Fibroblast of lung (primary cell): ENCODE measurements at regions not wholly inside any gene's neighbourhood (a gene's known extent, or its start where the extent isn't known, plus 50 kb on each side); places are given as distances from the start of the nearest gene placed in this dataset.

Source experiments
- DNase-seq, 2 donors: peaks; one replicate each; pipeline versions ENCODE4 v3.0.0 to v3.0.0-alpha.2; 2010; ENCODE audit warnings: low read depth in 2 of 2
- H2AFZ ChIP-seq: 2 replicates; pipeline ENCODE4 v1.5.1; 2012; ENCODE audit warnings: low read length, control low read depth, inconsistent platforms
- H3K27ac ChIP-seq: 2 replicates; pipeline ENCODE4 v1.5.1; 2011; ENCODE audit warnings: low read length, control low read depth; ENCODE audit not compliant: insufficient read depth
- H3K27me3 ChIP-seq: 2 replicates; pipeline ENCODE4 v1.5.1; 2011; ENCODE audit warnings: mild to moderate bottlenecking, low read length; ENCODE audit not compliant: control insufficient read depth, insufficient read depth
- H3K36me3 ChIP-seq: 2 replicates; pipeline ENCODE4 v1.5.1; 2011; ENCODE audit warnings: low read length; ENCODE audit not compliant: control insufficient read depth, insufficient read depth
- H3K4me1 ChIP-seq: 2 replicates; pipeline ENCODE4 v1.5.1; 2011; ENCODE audit warnings: low read length; ENCODE audit not compliant: control insufficient read depth, insufficient read depth; ENCODE audit errors: extremely low read depth
- H3K4me2 ChIP-seq: 2 replicates; pipeline ENCODE4 v1.5.1; 2011; ENCODE audit warnings: low read length, control low read depth; ENCODE audit not compliant: insufficient read depth; ENCODE audit errors: extremely low read depth
- H3K4me3 ChIP-seq, 4 experiments: fragments of 200-600 bp in 1 of 4; sonication (generic) in 1 of 4; replicated peaks in 1 of 4; 2 replicates each; pipeline ENCODE4 v1.5.1; 2011 to 2016; ENCODE audit warnings: low read length in 4 of 4, low read depth in 3 of 4, mild to moderate bottlenecking in 3 of 4, control low read depth in 2 of 4, inconsistent platforms in 1 of 4, mixed read lengths in 1 of 4; ENCODE audit not compliant: insufficient read depth in 1 of 4; ENCODE audit errors: control extremely low read depth in 1 of 4
- H3K79me2 ChIP-seq: 2 replicates; pipeline ENCODE4 v1.5.1; 2012; ENCODE audit warnings: mild to moderate bottlenecking, low read length, inconsistent platforms; ENCODE audit not compliant: control insufficient read depth, insufficient read depth
- H3K9ac ChIP-seq: 2 replicates; pipeline ENCODE4 v1.5.1; 2011; ENCODE audit warnings: mild to moderate bottlenecking, low read length, control low read depth; ENCODE audit not compliant: insufficient read depth
- H3K9me3 ChIP-seq: 2 replicates; pipeline ENCODE4 v1.5.1; 2012; ENCODE audit warnings: low read depth, low read length; ENCODE audit not compliant: control insufficient read depth, insufficient read depth
- H4K20me1 ChIP-seq: 2 replicates; pipeline ENCODE4 v1.5.1; 2011; ENCODE audit warnings: low read length; ENCODE audit not compliant: control insufficient read depth, insufficient read depth; ENCODE audit errors: extremely low read depth
- CTCF ChIP-seq, 2 donors: IDR thresholded peaks in 1 of 2; conservative IDR thresholded peaks in 1 of 2; 1 replicate in 1 of 2; 2 replicates in 1 of 2; pipeline ENCODE4 v1.5.1; 2011 to 2012; ENCODE audit warnings: low read length in 2 of 2, control low read depth in 1 of 2, inconsistent platforms in 1 of 2, low read depth in 1 of 2, mild to moderate bottlenecking in 1 of 2
- EZH2 ChIP-seq: IDR thresholded peaks from 2 replicates; pipeline ENCODE4 v1.5.1; 2012; ENCODE audit warnings: low read length, control low read depth, mild to moderate bottlenecking; ENCODE audit errors: missing control alignments

- Histone ChIP-seq H3K9ac (no peak overlapping the region), H3K9me3 (no peaks in the 10 kb centered on the region), H3K27me3 (no peaks in the 10 kb centered on the region), H3K36me3 (no peaks in the 10 kb centered on the region), H3K4me1 (peaks cover 3% of the 10 kb centered on the region), H3K4me3 (no peak overlapping the region), H3K79me2 (no peaks in the 10 kb centered on the region), H4K20me1 (no peaks in the 10 kb centered on the region), H3K27ac (peak overlapping the region; percentile 24), H3K4me2 (peak overlapping the region; percentile 1), H2AFZ (no peak overlapping the region)
- DNase-seq, result peak; percentile 93 to 98
- TF ChIP-seq CTCF (conservative IDR thresholded peaks at IDR 0.05 in 1 of 2, IDR thresholded peaks at IDR 0.05 in 1 of 2; ENCODE audit: low read depth in 1 of 2, low read length in 2 of 2) (no peak), EZH2 (no peak)
Measured at GRCh38 chr20:11229772-11230171, 556.0 kb upstream of the JAG1 start.

- H3K9ac ChIP-seq, result no peak overlapping the region
- H4K20me1 ChIP-seq, result no peaks in the 10 kb centered on the region
- no peak for DNase-seq
- H3K27me3 ChIP-seq, result no peaks in the 10 kb centered on the region
- no peak overlapping the region for H3K27ac ChIP-seq
- H3K79me2 ChIP-seq, result no peaks in the 10 kb centered on the region
- no peak overlapping the region for H3K4me3 ChIP-seq
- H3K36me3 ChIP-seq, result no peaks in the 10 kb centered on the region
- no peak overlapping the region for H2AFZ ChIP-seq
- TF ChIP-seq CTCF (conservative IDR thresholded peaks at IDR 0.05 in 1 of 2, IDR thresholded peaks at IDR 0.05 in 1 of 2; ENCODE audit: low read depth in 1 of 2, low read length in 2 of 2), result no peak
- TF ChIP-seq EZH2, result no peak
- no peak overlapping the region for H3K4me2 ChIP-seq
- H3K4me1 ChIP-seq, result peaks cover 3% of the 10 kb centered on the region
- no peaks in the 10 kb centered on the region for H3K9me3 ChIP-seq
Measured at GRCh38 chr20:11230999-11231398, 557.2 kb upstream of the JAG1 start.

GRCh38 chr20:11231742-11232648 is 558.2 kb upstream of the JAG1 start:
- DNase-seq, result no peak
- peaks cover 3% of the 10 kb centered on the region for H3K4me1 ChIP-seq
- no peak overlapping the region for H3K4me2 ChIP-seq
- no peak overlapping the region for H3K9ac ChIP-seq
- H3K9me3 ChIP-seq, result no peaks in the 10 kb centered on the region
- no peaks in the 10 kb centered on the region for H3K79me2 ChIP-seq
- no peak overlapping the region for H2AFZ ChIP-seq
- TF ChIP-seq EZH2 (no peak), CTCF (conservative IDR thresholded peaks at IDR 0.05 in 1 of 2, IDR thresholded peaks at IDR 0.05 in 1 of 2; ENCODE audit: low read depth in 1 of 2, low read length in 2 of 2) (no peak)
- no peaks in the 10 kb centered on the region for H4K20me1 ChIP-seq
- H3K27ac ChIP-seq, result no peak overlapping the region
- H3K27me3 ChIP-seq, result no peaks in the 10 kb centered on the region
- H3K4me3 ChIP-seq, result no peak overlapping the region
- no peaks in the 10 kb centered on the region for H3K36me3 ChIP-seq
